NCI-H82 treated with DMSO at 0.1 percent for 48 hours (cell line): ENCODE measurements at regions not wholly inside any gene's neighbourhood (a gene's known extent, or its start where the extent isn't known, plus 50 kb on each side); places are given as distances from the start of the nearest gene placed in this dataset.
"Not testable (repeated sequence)": the region's sequence is repeated elsewhere in the genome, so short reads cannot be mapped to it uniquely, and the experiment has no call there.

Experiments
- DNase-seq: peaks from one replicate; lab custom pipeline; 2025; ENCODE audit not compliant: unreplicated experiment; lab: John Stamatoyannopoulos, UW

DNA sequence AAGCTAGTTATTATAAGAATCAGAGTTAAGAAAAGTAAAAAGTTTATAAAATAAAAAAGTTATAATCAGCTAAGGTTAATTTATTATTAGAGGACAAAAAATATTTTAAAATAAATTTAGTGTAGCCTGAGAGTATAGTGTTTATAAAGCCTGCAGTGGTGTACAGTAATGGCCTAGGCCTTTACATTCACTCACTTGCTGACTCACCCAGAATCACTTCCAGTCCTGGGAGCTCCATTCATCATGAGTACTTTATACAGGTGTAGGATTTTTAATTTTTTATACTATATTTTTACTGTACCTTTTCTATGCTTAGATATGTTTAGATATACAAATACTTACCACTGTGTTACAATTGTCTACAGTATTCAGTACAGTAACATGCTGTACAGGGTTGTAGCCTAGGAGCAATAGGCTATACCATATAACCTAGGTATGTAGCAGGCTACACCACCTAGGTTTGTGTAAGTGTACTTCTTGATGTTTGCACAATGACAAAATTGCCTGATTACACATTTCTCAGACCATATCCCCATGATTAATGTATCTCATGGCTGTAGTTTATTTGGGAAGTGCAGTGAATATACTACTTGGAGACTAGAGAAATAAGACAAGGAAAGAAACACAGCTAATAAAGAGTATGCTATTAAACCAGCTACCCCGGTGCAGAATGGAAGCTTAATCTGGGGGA lies 101.9 kb upstream of the GALNT15 start:
- DNase-seq = no peak

DNA sequence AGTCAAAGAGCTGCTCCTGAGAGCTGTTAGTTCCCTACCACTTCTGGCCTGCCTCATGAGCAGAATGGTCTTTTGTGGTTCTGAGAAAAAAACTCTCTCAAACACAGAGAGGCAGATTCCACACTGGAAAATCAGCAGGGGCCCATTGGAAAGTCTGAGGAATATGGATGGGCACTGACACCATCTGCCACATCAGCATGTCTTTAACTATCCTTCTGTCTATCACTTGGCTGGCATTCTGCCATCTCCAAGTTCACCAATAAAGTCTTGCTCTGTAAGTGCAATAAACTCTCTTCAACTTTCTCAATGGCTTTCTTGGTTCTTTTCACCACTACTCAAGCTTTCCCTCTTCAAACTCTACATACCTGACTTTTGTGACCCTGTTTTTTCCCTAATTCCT lies 101.3 kb upstream of the GALNT15 start:
- no peak for DNase-seq

DNA sequence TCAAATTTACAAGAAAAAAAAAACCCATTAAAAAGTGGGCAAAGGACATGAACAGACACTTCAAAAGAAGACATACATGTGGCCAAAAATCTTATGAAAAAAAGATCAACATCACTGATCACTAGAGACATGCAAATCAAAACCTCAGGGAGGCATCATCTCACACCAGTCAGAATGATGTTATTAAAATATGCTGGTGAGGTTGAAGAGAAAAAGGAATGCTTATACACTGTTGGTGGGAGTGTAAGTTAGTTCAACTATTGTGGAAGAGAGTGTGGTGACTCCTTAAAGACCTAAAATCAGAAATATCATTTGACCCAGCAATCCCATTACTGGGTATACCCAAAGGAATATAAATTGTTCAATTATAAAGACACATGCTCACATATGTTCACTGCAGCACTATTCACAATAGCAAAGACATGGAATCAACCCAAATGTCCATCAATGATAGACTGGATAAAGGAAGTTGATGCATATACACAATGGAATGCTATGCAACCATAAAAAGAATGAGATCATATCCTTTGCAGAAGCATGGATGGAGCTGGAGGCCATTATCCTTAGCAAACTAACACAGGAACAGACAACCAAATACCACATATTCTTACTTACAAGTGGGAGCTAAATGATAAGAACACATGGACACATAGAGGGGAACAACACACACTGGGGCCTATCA lies 100.3 kb upstream of the GALNT15 start:
- DNase-seq = not testable (repeated sequence)

DNA sequence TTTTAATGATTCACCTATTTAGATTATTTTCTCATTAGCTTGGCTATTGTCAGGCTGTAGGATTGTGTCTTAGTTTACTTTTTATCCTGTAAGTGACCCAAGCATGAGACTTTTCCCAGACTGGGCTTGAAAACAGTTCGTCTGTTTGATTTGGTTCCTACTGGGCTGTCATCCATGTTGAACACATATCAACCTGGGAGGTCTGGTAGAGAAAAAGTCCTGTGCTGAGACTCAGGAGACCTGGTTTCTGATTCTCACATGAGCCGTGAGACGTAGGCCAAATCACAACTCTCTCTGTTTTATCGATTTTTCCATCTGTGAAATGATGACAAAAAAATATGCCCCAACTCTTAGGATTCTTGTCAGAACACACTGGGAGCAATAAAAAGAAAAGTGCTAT lies 98.8 kb upstream of the GALNT15 start:
- DNase-seq = no peak

DNA sequence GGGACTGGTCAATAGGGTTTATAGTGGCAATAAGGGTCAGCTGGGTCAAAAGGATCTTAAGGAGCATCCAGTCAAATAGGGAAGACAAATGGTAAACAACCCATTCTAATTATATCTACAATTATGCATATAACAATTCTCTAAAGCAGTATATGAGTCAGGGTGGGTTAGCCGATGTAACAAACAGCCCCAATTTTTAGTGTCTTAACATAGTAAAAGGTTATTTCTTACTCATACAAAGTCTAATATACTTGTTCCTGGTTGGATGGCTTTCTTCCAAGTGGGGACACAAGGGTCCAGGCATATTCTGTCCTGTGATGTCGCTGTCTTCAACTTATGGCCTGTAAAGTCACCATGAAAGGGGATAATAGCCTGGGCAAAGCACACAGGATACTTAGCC lies 97.9 kb upstream of the GALNT15 start:
- no peak for DNase-seq

DNA sequence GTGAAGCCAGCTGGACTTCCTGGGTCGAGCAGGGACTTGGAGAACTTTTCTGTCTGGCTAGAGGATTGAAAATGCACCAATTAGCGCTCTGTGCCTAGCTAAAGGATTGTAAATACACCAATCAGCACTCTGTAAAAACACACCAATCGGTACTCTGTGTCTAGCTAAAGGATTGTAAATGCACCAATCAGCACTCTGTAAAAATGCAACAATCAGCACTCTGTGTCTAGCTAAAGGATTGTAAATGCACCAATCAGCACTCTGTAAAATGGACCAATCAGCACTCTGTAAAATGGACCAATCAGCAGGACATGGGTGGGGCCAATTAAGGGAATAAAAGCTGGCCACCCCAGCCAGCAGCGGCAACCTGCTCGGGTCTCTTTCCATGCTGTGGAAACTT lies 97.3 kb upstream of the GALNT15 start:
- not testable (repeated sequence) for DNase-seq

DNA sequence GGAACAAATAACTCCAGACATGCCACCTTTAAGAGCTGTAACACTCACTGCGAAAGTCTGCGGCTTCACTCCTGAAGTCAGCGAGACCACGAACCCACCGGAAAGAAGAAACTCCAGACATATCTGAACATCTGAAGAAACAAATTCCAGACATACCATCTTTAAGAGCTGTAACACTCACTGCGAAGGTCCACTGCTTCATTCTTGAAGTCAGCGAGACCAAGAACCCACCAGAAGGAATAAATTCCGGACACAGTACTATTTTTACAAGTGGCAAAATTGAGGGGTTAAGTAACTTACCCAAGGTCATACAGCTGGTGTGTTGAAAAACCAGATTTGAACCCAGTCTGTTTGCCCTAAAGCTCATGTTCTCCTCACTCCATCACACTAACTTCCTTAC lies 96.8 kb upstream of the GALNT15 start:
- not testable (repeated sequence) for DNase-seq

DNA sequence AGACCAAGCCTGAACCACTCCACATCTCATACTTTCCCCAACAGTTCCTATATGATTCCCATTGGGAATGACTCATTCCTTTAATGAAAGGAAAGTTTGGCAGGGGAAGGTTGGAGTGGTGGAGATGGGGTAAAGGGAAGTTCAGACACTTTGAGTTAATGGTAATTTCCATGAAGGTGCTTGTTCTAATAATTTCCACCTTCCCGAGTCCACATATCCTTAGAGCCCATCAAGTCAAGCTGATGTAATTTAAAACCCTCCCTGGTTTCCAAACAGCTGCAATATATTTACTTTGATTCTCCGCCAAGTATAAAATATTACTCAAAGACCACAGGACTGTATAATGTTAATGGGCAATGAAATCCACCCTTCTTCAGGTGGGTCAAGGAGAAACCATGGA lies 95.0 kb upstream of the GALNT15 start:
- DNase-seq = no peak

DNA sequence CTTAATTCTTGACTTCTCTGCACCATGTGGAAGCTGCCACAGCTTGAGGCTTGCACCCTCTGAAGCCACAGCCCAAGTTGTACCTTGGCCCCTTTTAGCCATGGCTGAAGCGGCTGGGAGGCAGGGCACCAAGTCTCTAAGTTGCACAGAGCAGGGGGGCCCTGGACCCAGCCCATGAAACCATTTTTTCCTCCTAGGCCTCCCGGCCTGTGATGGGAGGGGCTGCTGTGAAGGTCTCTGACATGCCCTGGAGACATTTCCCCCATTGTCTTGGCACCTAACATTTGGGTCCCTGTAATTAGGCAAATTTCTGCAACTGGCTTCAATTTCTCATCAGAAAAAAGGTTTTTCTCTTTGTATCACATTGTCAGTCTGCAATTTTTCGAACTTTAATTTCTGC lies 92.8 kb upstream of the GALNT15 start:
- DNase-seq = no peak

DNA sequence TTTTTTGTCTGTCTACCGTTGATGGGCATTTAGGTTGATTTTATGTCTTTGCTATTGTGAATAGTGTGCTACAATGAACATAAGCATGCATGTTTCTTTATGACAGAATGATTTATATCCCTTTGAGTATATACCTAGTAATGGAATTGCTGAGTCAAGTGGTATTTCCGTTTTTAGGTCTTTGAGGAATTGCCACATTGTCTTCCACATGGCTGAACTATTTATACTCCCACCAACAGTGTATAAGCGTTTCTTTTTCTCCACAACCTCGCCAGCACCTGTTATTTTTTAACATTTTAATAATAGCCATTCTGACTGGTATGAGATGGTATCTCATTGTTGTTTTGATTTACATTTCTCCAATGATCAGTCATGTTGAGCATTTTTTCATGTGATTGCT lies 89.6 kb upstream of the GALNT15 start:
- DNase-seq = no peak

DNA sequence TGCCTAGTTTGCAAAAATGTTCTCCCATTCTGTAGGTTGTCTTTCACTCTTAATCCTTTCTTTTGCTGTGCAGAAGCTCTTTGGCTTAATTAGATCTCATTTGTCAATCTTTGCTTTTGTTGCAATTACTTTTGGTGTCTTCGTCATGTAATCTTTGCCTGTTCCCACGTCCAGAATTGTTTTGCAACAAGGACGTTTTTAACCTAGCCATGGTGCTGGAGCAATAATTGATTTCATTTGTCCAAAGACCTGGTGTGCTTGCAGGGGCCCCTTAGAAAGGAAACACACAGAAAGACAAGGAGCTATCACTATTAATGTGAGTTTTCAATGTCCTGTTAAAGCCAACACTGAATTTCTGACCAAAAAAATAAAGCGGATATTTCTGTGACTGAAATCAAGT lies 89.1 kb upstream of the GALNT15 start:
- no peak for DNase-seq

DNA sequence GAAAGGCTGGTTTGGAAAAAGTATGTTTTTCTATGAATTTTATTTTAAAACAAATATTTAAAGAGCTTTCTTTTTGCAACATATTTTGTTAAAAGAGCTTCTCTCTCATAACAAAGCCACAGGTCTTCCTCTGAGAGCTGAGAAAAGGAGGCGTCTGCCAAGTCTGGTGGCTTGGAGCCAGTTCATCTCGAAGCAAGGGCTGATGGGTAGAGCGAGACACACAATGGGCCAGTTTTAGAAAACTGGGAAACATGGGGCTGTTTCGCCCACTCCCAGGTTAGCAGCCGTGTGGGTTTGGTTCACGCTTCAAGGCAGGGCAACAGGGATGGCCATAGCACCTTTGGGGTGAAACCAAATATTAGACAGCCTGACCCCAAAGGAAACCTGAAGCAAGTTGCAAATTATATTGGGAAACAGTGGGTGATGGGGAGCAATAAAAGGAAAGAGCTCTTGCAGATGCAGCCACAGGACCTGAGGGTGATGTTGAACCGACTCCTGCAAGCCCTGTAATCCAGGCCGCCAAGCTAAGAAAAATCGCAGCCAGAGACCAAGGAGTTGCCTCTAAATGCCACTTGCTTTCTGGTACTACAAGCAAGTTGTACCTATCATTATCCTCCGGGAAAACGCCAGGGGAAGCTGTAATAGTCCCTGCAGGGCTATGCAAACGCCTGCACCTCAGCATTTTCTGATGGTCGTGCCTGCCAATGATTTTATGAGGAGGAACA lies 88.4 kb upstream of the GALNT15 start:
- no peak for DNase-seq

DNA sequence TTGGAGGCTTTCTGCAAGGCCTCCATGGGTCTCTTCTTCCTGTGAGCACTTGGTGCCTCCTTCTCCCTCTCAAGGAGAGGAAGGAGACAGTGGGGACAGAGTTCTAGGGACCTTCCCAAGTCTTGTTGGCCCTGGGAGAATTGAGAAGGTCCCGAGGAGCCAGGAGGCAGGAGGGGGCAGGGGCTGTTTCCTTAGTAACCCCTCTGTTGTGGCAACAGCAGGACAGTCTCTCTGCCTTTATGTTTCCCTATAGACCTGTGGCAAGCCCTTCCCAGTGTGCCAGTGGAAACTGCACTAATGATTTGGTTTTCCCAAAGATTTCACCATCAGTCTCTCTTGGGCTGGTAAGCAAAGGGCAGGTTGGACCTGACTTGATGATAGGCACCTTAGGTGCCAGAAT lies 87.8 kb upstream of the GALNT15 start:
- DNase-seq = no peak

DNA sequence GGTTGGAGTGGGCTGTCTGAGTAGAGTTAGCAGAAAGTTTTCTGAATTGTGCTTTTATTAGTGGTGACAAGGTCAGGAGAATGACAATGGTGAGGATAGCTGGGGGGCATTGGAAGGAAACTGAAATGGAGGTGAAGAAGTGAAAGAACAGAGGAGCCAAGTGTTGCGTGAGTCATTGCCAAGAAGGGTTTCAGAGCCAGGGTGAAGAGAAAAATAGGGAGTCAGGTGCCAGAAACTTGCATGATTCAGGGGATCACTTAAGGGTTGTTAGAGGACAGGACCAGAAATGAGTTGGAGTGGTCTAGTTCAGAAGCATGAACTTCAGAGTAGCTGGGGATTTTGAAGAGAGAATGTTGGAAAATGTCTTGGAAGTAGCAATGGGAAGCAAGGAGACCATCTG lies 86.0 kb upstream of the GALNT15 start:
- DNase-seq = no peak

DNA sequence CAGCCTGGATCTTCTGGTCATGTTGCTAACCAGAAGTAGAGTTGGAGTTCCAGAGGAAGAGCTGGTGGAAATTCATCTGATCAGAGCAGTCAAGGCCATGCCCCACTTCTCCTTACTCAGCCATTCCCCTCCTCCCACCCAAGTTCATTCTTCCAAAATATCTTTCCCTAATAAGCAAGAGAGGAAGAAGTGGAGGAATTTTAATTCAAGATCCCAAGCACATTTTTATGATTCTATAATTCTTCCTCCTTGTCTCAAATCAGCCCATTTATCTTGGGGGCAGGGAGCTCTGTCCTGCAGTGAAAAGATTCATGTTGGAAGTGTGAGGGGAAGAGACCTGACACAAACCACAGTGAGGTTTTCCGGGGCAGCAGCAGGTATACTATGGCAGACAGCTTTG lies 85.0 kb upstream of the GALNT15 start:
- no peak for DNase-seq

DNA sequence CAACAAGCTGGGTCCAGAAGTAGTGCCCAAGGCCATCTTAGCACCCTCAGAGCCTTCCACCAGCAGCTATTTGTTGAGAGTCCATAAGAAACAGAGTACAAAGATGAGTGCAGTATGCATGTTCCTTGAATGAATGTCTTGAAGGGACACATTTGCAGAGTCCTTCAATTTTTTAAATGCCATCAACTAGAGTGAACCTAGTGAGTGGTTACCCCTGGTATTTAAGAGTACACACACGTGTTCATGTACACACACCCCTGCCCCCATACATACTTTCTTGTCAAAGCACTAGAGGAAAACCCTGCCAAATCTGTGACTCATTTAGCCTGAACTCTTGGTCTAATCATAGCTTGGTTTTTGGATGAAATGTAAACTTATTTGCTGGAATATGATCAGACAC lies 84.5 kb upstream of the GALNT15 start:
- no peak for DNase-seq

DNA sequence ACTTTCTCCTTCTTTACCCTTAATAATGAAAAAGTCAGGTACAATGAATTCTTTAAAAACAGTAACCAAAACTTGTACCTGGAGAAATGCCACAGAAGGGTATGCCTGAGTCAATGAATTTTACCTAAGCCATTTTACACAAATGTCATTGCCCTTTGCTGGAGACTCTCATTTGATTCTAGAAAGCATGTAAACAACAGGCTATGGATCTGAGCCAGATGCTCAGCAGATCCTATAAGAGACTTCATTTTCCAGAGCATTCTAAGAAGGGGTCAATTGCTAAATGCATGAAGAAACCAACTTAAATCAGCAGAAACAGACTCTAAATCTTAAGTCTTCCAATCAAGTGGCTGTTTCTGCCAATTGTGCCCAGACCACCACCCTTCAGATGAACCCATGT lies 83.8 kb upstream of the GALNT15 start:
- no peak for DNase-seq

DNA sequence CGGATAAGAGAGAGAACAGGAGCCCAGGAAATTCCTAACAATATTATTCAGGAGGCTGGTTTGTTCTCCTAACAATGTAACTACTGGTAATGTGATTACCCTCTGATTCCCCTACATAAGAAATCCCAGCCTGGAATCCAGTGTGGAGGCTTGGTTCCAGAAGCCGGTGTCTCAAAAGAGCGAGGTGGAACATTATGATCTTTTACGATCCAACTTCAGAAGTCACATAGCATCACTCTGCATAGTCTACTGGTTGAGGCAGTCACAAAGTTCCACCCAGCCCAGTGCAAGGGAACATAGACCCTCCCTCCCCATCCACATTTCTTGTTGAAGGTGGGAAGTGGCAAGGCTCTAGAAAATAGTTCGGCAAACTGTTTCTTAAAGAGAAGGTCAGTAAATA lies 81.6 kb upstream of the GALNT15 start:
- no peak for DNase-seq

DNA sequence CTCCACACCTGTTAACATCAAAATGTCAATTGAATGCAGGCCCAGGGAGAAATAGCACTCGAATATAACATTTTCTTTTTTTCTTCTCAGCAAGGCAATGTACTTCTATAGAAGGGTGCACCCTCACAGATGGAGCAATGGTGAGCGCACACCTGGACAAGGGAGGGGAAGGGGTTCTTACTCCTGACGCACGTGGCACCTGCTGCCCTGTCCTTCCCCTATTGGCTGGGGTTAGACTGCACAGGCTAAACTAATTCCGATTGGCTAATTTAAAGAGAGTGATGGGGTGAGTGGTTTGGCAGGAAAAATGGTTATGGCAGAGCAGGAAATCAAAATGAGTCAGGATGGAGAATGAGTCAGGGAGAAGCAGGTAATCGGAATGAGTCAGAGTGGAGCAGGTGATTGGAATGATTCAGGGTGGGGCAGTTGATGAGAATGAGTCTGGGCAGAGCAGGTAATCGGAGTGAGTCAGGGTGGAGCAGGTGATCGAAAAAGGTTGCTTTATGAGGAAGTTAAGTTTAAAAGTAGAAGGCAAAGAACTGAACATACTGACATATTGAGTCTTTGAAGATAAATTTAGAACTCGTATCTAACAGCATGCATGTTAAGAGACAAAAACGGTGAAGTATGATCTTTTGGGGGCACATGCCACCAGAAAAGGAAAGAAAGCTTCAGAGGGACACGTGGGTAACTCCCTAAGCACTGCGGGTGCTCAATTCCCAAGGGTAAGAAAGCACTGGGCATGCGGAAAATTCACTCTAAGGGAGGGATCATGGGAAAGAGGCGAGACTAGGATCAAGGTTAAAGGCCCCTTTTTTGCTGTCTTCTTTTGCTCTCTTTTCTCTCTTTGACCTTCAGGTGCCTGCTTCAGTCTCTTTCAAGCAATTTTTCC lies 72.9 kb upstream of the GALNT15 start:
- no peak for DNase-seq

DNA sequence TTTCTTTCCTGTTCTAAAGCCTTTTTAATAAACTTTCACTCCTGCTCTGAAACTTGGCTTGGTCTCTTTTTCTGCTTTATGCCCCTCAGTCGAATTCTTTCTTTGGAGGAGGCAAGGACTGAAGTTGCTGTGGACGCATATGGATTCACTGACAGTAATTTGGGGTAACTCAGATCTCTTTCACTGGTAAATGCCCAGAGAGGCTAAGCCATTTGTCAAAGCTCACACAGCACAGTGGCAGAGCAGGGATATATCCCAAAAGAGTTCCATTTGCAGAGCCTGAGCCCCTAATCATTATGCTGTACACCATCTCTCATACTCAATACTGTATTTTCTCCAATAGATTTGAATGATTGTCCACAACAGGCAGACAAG lies 72.3 kb upstream of the GALNT15 start:
- no peak for DNase-seq

DNA sequence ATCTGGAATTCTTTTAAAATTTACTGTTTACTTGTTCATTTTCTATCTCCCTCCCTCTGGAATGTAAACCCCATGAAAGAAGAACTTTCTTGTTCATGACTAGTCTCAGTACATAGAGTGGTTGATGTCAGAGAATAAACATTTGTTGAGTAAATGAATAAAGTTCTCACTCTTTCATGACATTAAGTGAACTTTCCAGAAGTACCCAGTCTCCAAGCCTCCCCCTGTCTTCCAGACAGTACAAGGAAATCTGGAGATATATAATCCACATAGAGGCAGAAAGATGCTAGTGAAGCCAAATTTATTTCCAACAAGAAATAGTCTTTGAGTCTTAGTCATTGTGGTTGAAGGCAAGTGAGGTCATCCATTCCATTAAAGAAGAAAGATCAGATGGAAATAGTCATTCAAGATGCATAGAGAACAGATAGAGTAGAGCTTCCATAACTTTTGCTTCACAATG lies 71.5 kb upstream of the GALNT15 start:
- no peak for DNase-seq
